Heart right ventricle (tissue), 16 donors: ENCODE measurements at regions not wholly inside any gene's neighbourhood (a gene's known extent, or its start where the extent isn't known, plus 50 kb on each side); places are given as distances from the start of the nearest gene placed in this dataset.

Experiments
- ATAC-seq, 8 donors: fragments of 200-7000 bp; cut with Tn5 transposase; one replicate each; pipeline ENCODE4 v1.9.1; 2020; ENCODE audit warnings: mild to moderate bottlenecking in 8 of 8, moderate library complexity in 8 of 8, moderate number of reproducible peaks in 1 of 8
- DNase-seq, 2 donors: peaks; one replicate each; pipeline ENCODE4 v3.0.0-alpha.2; 2020
- H3K27ac ChIP-seq, 10 donors: fragments of 200-600 bp; sonication (generic) in 2 of 10; one replicate each; pipeline versions ENCODE4 v1.5.0 to v1.8.0; 2020 to 2022; ENCODE audit warnings: mild to moderate bottlenecking in 3 of 10
- H3K27me3 ChIP-seq, 7 donors: fragments of 200-600 bp; one replicate each; pipeline ENCODE4 v1.8.0; 2021 to 2022; ENCODE audit warnings: mild to moderate bottlenecking in 2 of 7
- H3K36me3 ChIP-seq, 9 donors: fragments of 200-600 bp; sonication (generic) in 1 of 9; one replicate each; pipeline versions ENCODE4 v1.5.0 to v1.8.0; 2020 to 2022; ENCODE audit warnings: mild to moderate bottlenecking in 2 of 9
- H3K4me1 ChIP-seq, 9 donors: fragments of 200-600 bp; sonication (generic) in 1 of 9; one replicate each; pipeline versions ENCODE4 v1.5.0 to v1.8.0; 2020 to 2022; ENCODE audit warnings: mild to moderate bottlenecking in 4 of 9
- H3K4me3 ChIP-seq, 10 donors: fragments of 200-600 bp; sonication (generic) in 2 of 10; one replicate each; pipeline versions ENCODE4 v1.5.0 to v1.8.0; 2020 to 2022; ENCODE audit warnings: mild to moderate bottlenecking in 7 of 10, moderate library complexity in 2 of 10
- H3K9me3 ChIP-seq, 11 donors: fragments of 200-600 bp in 10 of 11; sonication (generic) in 2 of 11; one replicate each; pipeline versions ENCODE4 v1.5.0 to v1.8.0; 2013 to 2022; ENCODE audit warnings: mild to moderate bottlenecking in 2 of 11, control low read depth in 1 of 11, moderate library complexity in 1 of 11
- CTCF ChIP-seq, 9 donors: fragments of 200-600 bp; sonication (generic) in 2 of 9; IDR thresholded peaks; one replicate each; pipeline versions ENCODE4 v1.5.0 to v1.8.0; 2021 to 2022; ENCODE audit warnings: antibody characterized with exemption in 9 of 9, mild to moderate bottlenecking in 5 of 9, moderate library complexity in 1 of 9
- WGBS, 2 donors: extraction: QIAGEN DNeasy Blood & Tissue Kit; methylation state at CpG; one replicate each; pipeline ENCODE4 v1.1.7; 2013; ENCODE audit warnings: inconsistent platforms in 1 of 2; 5-methylcytosine and 5-hydroxymethylcytosine counted together
- intact Hi-C, 10 donors: fragments of 100-400 bp; cut with DNase I; formaldehyde crosslinking; loops; one replicate each; pipeline versions ENCODE4 v1.11.1 to v1.14.2; 2022
- donor health status: Arrhythmogenic right ventricular cardiomyopathy.
- donor health status: ischemic (EF 13 %, LVEDD 7.1; RV severe dilation, severe dysfunction).
- donor health status: healthy with polysubstance abuse.
- donor health status: DM: no; HTN: yes; CAD: no.
- donor health status: DM: no; HTN: no; CAD: no.
- donor health status: ischemic (EF 25% LVEDD 6.9; RV normal size, moderate dysfunction).
- donor health status: ischemic (EF 25% LVEDD 5.7; RV mildly dilated, moderate dysfunction).
- donor health status: healthy.
- donor health status: DM: yes; HTN: yes; CAD: no.
- donor health status: Ischemic cardiomyopathy.
- donor health status: ischemic (EF 35%, LVEDD 5.7; RV mildly dilated, moderate dysfunction).
- donor health status: nonischemic (EF 11% LVEDD 7.7; RV severe dilation, severe dysfunction).
- donor health status: DM: yes; HTN: yes; CAD: no.
- donor health status: PGD.
- donor health status: ischemic (EF 29% LVEDD 5.4; RV normal size, mild dysfunction).
- donor health status: nonischemic (EF 23%, LVEDD 6.1; RV moderate dilation, normal function).

- H3K27me3 ChIP-seq: no peaks in the 10 kb centered on the region
- no peak overlapping the region for H3K27ac ChIP-seq
- H3K4me1 ChIP-seq: no peaks in the 10 kb centered on the region
- no peak for DNase-seq
- no peak overlapping the region for H3K4me3 ChIP-seq
- TF ChIP-seq CTCF (IDR thresholded peaks at IDR 0.05): no peak
- no peak for ATAC-seq
- intact Hi-C loops: no loop called here
- 97 to 100% methylated on average over 1 of the region's 1 CpG for WGBS, 2 donors
- no peaks in the 10 kb centered on the region for H3K36me3 ChIP-seq
- H3K9me3 ChIP-seq: no peaks in the 10 kb centered on the region
These were observed 65.9 kb upstream of the KLF12 start for GRCh38 chr13:74200081-74200480.

- no peak for DNase-seq
- 81 to 86% methylated on average over 4 of the region's 4 CpGs for WGBS, 2 donors
- intact Hi-C loops: no loop called here
- Histone ChIP-seq H3K9me3 (no peaks in the 10 kb centered on the region), H3K4me1 (no peaks in the 10 kb centered on the region), H3K27me3 (no peaks in the 10 kb centered on the region), H3K4me3 (no peak overlapping the region), H3K36me3 (no peaks in the 10 kb centered on the region), H3K27ac (peak overlapping the region in 1 of 10 donors; percentile 5)
- TF ChIP-seq CTCF (IDR thresholded peaks at IDR 0.05): no peak
- peak in 1 of 8 donors; percentile 20 for ATAC-seq
These were observed 63.6 kb upstream of the KLF12 start for GRCh38 chr13:74197677-74198429.

- Histone ChIP-seq H3K4me1 (no peaks in the 10 kb centered on the region), H3K27ac (no peak overlapping the region), H3K9me3 (no peaks in the 10 kb centered on the region), H3K4me3 (no peak overlapping the region), H3K36me3 (no peaks in the 10 kb centered on the region), H3K27me3 (no peaks in the 10 kb centered on the region)
- ATAC-seq (no peak), DNase-seq (no peak)
- intact Hi-C loops: no loop called here
- TF ChIP-seq CTCF (IDR thresholded peaks at IDR 0.05): no peak
- 62 to 68% methylated on average over 2 of the region's 2 CpGs for WGBS, 2 donors
These were observed 60.6 kb upstream of the KLF12 start for GRCh38 chr13:74194846-74195245.

GRCh38 chr13:74193391-74193790, 59.2 kb upstream of the KLF12 start:
- intact Hi-C loops: no loop called here
- no peak for TF ChIP-seq CTCF (IDR thresholded peaks at IDR 0.05)

More at GRCh38 chr13:74193391-74193790, 59.2 kb upstream of the KLF12 start:
- no peak for ATAC-seq
- no peaks in the 10 kb centered on the region for H3K9me3 ChIP-seq
- H3K4me1 ChIP-seq: no peaks in the 10 kb centered on the region
- H3K27me3 ChIP-seq: no peaks in the 10 kb centered on the region
- 92 to 96% methylated on average over 1 of the region's 1 CpG for WGBS, 2 donors
- H3K36me3 ChIP-seq: no peaks in the 10 kb centered on the region
- H3K4me3 ChIP-seq: no peak overlapping the region
- H3K27ac ChIP-seq: no peak overlapping the region
- no peak for DNase-seq
